ENCODE measurements at regions not wholly inside any gene's neighbourhood (a gene's known extent, or its start where the extent isn't known, plus 50 kb on each side); places are given as distances from the start of the nearest gene placed in this dataset.

DNA sequence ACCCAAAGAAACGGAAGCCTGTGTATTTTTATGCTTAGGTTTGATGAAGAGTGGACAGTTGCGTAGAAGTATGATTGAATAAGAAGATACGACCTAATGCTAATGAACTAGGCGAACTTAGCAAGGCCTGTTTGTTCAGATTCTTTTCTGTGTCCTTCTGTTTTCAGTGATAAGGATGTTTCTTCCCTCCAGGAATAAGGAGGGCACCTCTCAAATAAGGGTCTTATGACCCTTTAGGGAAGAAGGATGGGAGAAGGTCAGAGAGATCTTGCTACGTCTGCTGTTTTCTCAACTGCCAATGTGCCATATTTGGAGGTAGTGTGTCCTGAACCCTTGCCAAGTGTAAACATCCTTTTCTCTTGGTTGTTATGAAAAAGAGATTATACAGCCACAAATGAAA lies 524.8 kb downstream of the UTRN start:
- no peaks in the 10 kb centered on the region; the same call in 1 of the 2 replicates for H3K36me3 ChIP-seq (ENCODE audit: control insufficient read depth, insufficient read depth, low read length)
- no peaks in the 10 kb centered on the region for H3K4me1 ChIP-seq (ENCODE audit: control insufficient read depth, insufficient read depth, low read length)
- no peaks in the 10 kb centered on the region for H3K9me3 ChIP-seq (ENCODE audit: control insufficient read depth, insufficient read depth, low read depth, low read length)
- H3K27me3 ChIP-seq (ENCODE audit: control insufficient read depth, insufficient read depth, low read length): no peaks in the 10 kb centered on the region
- no peak for DNase-seq (ENCODE audit: low read depth, low spot score)
- no peak for ATAC-seq
- TF ChIP-seq TCF7L2 (IDR thresholded peaks at IDR 0.05; ENCODE audit: low read depth, low read length) (no peak), SIN3A (IDR thresholded peaks at IDR 0.05; ENCODE audit: borderline replicate concordance, insufficient read depth, low read depth, low read length) (no peak), POLR2AphosphoS5 (IDR thresholded peaks at IDR 0.05; ENCODE audit: low read depth, low read length) (no peak)
- TF ChIP-seq, protein P1, sequence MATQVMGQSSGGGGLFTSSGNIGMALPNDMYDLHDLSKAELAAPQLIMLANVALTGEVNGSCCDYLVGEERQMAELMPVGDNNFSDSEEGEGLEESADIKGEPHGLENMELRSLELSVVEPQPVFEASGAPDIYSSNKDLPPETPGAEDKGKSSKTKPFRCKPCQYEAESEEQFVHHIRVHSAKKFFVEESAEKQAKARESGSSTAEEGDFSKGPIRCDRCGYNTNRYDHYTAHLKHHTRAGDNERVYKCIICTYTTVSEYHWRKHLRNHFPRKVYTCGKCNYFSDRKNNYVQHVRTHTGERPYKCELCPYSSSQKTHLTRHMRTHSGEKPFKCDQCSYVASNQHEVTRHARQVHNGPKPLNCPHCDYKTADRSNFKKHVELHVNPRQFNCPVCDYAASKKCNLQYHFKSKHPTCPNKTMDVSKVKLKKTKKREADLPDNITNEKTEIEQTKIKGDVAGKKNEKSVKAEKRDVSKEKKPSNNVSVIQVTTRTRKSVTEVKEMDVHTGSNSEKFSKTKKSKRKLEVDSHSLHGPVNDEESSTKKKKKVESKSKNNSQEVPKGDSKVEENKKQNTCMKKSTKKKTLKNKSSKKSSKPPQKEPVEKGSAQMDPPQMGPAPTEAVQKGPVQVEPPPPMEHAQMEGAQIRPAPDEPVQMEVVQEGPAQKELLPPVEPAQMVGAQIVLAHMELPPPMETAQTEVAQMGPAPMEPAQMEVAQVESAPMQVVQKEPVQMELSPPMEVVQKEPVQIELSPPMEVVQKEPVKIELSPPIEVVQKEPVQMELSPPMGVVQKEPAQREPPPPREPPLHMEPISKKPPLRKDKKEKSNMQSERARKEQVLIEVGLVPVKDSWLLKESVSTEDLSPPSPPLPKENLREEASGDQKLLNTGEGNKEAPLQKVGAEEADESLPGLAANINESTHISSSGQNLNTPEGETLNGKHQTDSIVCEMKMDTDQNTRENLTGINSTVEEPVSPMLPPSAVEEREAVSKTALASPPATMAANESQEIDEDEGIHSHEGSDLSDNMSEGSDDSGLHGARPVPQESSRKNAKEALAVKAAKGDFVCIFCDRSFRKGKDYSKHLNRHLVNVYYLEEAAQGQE (IDR thresholded peaks at IDR 0.05; ENCODE audit: insufficient read depth in 1 of 2, low read depth in 2 of 2, low read length in 1 of 2): no peak
- TF ChIP-seq, protein P2, sequence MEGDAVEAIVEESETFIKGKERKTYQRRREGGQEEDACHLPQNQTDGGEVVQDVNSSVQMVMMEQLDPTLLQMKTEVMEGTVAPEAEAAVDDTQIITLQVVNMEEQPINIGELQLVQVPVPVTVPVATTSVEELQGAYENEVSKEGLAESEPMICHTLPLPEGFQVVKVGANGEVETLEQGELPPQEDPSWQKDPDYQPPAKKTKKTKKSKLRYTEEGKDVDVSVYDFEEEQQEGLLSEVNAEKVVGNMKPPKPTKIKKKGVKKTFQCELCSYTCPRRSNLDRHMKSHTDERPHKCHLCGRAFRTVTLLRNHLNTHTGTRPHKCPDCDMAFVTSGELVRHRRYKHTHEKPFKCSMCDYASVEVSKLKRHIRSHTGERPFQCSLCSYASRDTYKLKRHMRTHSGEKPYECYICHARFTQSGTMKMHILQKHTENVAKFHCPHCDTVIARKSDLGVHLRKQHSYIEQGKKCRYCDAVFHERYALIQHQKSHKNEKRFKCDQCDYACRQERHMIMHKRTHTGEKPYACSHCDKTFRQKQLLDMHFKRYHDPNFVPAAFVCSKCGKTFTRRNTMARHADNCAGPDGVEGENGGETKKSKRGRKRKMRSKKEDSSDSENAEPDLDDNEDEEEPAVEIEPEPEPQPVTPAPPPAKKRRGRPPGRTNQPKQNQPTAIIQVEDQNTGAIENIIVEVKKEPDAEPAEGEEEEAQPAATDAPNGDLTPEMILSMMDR (IDR thresholded peaks at IDR 0.05): no peak
- BruUV-seq (replicated peaks): no TSS peak
- intact Hi-C loops (cut with micrococcal nuclease; ENCODE audit: unreplicated experiment): no loop called here
- ChIA-PET POLR2A (no interaction called here), CTCF (no interaction called here)
- H3K4me3 ChIP-seq (ENCODE audit: low read depth in 2 of 2, low read length in 2 of 2): no peak overlapping the region
- no peak overlapping the region for H3K27ac ChIP-seq (ENCODE audit: low read length)
- in situ Hi-C loops (cut with HindIII; ENCODE audit: low pct_unique_long_range_greater_than_20kb, low sequenced_read_pairs): no loop called here

DNA sequence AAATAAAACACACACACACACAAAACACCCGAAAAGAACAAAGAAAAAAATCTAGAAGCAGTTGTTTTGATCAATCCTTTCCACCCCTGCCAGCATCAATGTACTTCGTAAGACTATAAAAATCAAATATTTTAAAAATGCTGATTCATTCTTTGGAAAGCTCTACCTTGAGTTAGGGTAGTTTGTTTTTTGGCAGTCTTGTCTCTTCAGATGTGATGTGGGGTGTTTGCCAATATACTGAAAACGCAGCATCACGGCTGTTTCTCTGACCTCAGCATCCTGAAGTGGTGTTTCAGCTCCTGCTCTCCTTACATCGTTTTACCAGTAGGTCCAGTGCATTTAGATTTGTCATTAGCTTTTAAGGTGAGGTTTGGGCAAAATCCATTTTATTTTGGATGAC lies 526.0 kb downstream of the UTRN start:
- H3K27me3 ChIP-seq (ENCODE audit: control insufficient read depth, insufficient read depth, low read length): no peaks in the 10 kb centered on the region
- CTCF ChIA-PET: no interaction called here
- TF ChIP-seq POLR2AphosphoS5 (IDR thresholded peaks at IDR 0.05; ENCODE audit: low read depth, low read length) (no peak), TCF7L2 (IDR thresholded peaks at IDR 0.05; ENCODE audit: low read depth, low read length) (no peak), SIN3A (IDR thresholded peaks at IDR 0.05; ENCODE audit: borderline replicate concordance, insufficient read depth, low read depth, low read length) (no peak)
- TF ChIP-seq, protein P2 (IDR thresholded peaks at IDR 0.05): no peak
- TF ChIP-seq, protein P1 (IDR thresholded peaks at IDR 0.05; ENCODE audit: insufficient read depth in 1 of 2, low read depth in 2 of 2, low read length in 1 of 2): no peak
- no peaks in the 10 kb centered on the region; the same call in 1 of the 2 replicates for H3K36me3 ChIP-seq (ENCODE audit: control insufficient read depth, insufficient read depth, low read length)
- no peak for DNase-seq (ENCODE audit: low read depth, low spot score)
- BruUV-seq (replicated peaks): no TSS peak
- no peaks in the 10 kb centered on the region for H3K4me1 ChIP-seq (ENCODE audit: control insufficient read depth, insufficient read depth, low read length)
- H3K9me3 ChIP-seq (ENCODE audit: control insufficient read depth, insufficient read depth, low read depth, low read length): no peaks in the 10 kb centered on the region
- intact Hi-C loops (cut with micrococcal nuclease; ENCODE audit: unreplicated experiment) (no loop called here), in situ Hi-C loops (cut with HindIII; ENCODE audit: low pct_unique_long_range_greater_than_20kb, low sequenced_read_pairs) (no loop called here)
- no peak for ATAC-seq
- no peak overlapping the region for H3K4me3 ChIP-seq (ENCODE audit: low read depth in 2 of 2, low read length in 2 of 2)
- H3K27ac ChIP-seq (ENCODE audit: low read length): no peak overlapping the region
- POLR2A ChIA-PET: interaction anchor here (0.6 kb wide), 1 partner anchor 12 kb away, joined by 3 read pairs; no protein-coding TSS in a partner anchor
